ENCODE measurements at regions not wholly inside any gene's neighbourhood (a gene's known extent, or its start where the extent isn't known, plus 50 kb on each side); places are given as distances from the start of the nearest gene placed in this dataset.

DNA sequence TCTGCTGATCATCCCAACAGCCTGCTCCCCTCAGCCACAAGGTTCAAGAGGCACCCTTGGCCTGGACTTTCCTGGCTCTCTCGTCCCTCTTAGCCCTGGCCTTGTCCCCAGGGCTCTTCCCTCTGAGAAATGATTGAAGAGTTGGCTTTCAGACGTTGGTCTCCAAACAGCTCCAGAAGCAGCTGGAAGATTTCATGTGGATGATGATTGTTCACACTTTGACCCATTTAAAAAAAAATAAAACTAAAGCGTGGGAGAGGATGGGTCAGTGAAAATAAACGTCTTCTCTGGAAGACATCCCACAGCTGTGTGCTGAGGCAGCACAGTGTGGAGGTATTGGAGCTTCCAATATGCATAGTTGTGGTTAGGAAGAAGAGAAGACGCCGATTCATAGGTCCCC lies 54.7 kb upstream of the CDH11 start:
- TF ChIP-seq, protein P1, sequence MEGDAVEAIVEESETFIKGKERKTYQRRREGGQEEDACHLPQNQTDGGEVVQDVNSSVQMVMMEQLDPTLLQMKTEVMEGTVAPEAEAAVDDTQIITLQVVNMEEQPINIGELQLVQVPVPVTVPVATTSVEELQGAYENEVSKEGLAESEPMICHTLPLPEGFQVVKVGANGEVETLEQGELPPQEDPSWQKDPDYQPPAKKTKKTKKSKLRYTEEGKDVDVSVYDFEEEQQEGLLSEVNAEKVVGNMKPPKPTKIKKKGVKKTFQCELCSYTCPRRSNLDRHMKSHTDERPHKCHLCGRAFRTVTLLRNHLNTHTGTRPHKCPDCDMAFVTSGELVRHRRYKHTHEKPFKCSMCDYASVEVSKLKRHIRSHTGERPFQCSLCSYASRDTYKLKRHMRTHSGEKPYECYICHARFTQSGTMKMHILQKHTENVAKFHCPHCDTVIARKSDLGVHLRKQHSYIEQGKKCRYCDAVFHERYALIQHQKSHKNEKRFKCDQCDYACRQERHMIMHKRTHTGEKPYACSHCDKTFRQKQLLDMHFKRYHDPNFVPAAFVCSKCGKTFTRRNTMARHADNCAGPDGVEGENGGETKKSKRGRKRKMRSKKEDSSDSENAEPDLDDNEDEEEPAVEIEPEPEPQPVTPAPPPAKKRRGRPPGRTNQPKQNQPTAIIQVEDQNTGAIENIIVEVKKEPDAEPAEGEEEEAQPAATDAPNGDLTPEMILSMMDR (IDR thresholded peaks at IDR 0.05): no peak
- no peak for TF ChIP-seq POLR2A (IDR thresholded peaks at IDR 0.05)
